Muscle of leg (tissue), 3 donors: ENCODE measurements at regions not wholly inside any gene's neighbourhood (a gene's known extent, or its start where the extent isn't known, plus 50 kb on each side); places are given as distances from the start of the nearest gene placed in this dataset.

Source experiments
- DNase-seq: peaks from one replicate; pipeline ENCODE4 v3.0.0; 2013
- H3K27ac ChIP-seq: one replicate; pipeline ENCODE4 v1.5.1; 2013; ENCODE audit warnings: mild to moderate bottlenecking, low read length, control low read depth
- H3K27me3 ChIP-seq: one replicate; pipeline ENCODE4 v1.6.1; 2013; ENCODE audit warnings: low read length; ENCODE audit not compliant: control insufficient read depth, insufficient read depth
- H3K36me3 ChIP-seq: one replicate; pipeline ENCODE4 v1.6.1; 2013; ENCODE audit warnings: low read length; ENCODE audit not compliant: control insufficient read depth, insufficient read depth
- H3K4me1 ChIP-seq: one replicate; pipeline ENCODE4 v1.6.1; 2013; ENCODE audit warnings: low read length; ENCODE audit not compliant: control insufficient read depth, insufficient read depth
- H3K4me3 ChIP-seq: one replicate; pipeline ENCODE4 v1.5.1; 2013; ENCODE audit warnings: low read length, control low read depth
- H3K9me3 ChIP-seq: replicated peaks from 2 replicates; pipeline ENCODE4 v1.6.1; 2013; ENCODE audit warnings: low read depth, low read length; ENCODE audit not compliant: control insufficient read depth
- WGBS: methylation state at CpG from one replicate; pipeline ENCODE4 v1.1.5; 2013; ENCODE audit warnings: missing lambda C conversion rate; ENCODE audit not compliant: insufficient coverage; 5-methylcytosine and 5-hydroxymethylcytosine counted together

DNA sequence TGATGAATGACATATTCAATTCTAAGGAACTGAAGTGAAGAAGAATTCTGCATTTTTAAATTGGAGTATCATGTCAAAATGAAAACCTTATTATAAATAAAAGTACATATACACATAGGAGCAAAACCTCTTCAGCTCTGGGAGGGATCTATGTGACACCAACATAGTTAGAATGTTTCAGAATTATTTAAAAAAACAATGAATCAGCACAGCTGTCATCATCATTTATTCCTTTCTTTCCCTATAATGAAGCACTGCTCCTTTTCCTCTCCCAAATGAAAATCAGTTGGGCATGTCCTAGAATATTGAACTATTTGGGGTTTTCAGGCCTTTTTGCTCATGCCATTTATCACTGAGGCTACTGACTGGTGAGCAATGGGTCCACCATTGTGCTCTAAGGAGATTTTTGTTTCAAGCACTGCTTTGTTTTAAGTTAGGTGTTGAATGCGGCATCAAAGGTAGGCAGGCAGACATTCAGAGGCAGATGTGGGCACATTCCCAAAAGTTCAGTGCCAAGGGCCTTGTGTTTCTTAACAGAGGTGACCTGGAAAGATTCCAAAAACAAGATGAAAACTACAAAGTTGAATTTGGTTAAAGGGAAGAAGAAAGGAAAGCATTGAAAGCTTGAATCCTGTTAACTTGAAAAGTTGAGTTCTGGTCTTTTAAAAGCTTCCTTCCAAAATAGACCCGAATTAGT, 126.4 kb upstream of the ADAMTSL1 start:
- Histone ChIP-seq H3K27ac (no peak overlapping the region), H3K4me3 (no peak overlapping the region), H3K27me3 (no peaks in the 10 kb centered on the region), H3K36me3 (no peaks in the 10 kb centered on the region), H3K9me3 (no peaks in the 10 kb centered on the region), H3K4me1 (no peaks in the 10 kb centered on the region)
- no peak for DNase-seq
- WGBS: 100% methylated on average over 1 of the region's 2 CpGs

DNA sequence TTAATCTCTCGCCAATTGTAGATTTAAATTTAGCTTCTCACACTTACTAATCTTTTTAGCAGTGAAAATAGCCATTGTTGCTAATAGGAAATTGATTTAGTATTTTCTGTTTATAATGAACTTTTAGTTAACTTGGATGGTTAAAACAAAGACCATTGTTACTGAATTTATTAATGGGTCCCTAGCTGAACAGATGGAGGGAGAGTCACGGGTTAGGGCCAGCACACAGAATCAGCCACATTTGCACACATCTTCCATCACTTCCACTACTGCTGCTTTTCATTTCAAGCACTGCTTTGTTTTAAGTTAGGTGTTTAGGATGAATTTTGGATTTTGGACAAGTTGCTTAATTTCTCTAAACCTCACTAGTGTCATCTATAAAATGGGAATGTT, 125.9 kb upstream of the ADAMTSL1 start:
- DNase-seq: no peak
- Histone ChIP-seq H3K36me3 (no peaks in the 10 kb centered on the region), H3K27ac (no peak overlapping the region), H3K27me3 (no peaks in the 10 kb centered on the region), H3K4me3 (no peak overlapping the region), H3K9me3 (no peaks in the 10 kb centered on the region), H3K4me1 (no peaks in the 10 kb centered on the region)
- no CpG with 5 or more reads among the region's 2 CpGs for WGBS

DNA sequence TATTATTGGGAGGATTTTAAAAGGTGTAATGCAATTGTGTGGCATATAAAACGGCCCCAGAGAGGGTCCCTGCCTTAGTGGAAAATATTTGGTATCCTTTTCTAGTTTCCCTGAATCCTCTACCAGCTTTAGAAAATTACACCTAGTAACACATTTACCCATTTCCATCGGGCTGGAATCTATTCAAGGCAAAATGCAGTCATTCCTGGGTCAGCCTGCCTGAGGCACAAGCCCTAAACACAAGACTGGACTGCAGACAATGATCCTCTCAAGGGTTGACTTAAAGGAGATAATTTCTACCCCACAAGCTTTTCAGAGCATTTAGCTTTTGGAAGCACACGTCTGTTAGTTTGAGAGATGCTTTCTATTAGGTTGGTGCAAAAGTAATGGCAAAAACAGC, 124.4 kb upstream of the ADAMTSL1 start:
- Histone ChIP-seq H3K27me3 (no peaks in the 10 kb centered on the region), H3K9me3 (no peaks in the 10 kb centered on the region), H3K4me1 (no peaks in the 10 kb centered on the region), H3K27ac (no peak overlapping the region), H3K4me3 (no peak overlapping the region), H3K36me3 (no peaks in the 10 kb centered on the region)
- WGBS: 83% methylated on average over 1 of the region's 3 CpGs
- no peak for DNase-seq

DNA sequence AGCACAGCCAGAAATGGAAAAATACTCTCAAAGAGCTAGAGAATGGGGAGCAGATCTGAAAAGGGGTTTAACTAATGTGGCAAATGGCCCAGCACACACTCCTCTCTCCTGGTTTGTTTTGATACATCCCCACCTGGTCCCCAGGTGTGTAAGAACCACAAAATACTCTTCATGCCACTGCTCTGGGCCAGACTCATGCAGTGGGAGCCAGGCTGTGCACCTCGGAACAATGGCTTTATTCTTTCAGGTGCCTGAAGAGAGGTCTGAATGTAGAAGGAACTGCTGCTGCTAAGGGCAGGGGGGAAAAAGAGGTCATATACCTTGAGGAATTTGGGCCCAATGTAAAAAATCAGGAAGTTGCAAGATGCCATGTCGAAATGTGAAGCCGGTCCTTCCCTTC, 123.9 kb upstream of the ADAMTSL1 start:
- Histone ChIP-seq H3K36me3 (no peaks in the 10 kb centered on the region), H3K27ac (no peak overlapping the region)
- 85% methylated on average over 3 of the region's 3 CpGs for WGBS

DNA sequence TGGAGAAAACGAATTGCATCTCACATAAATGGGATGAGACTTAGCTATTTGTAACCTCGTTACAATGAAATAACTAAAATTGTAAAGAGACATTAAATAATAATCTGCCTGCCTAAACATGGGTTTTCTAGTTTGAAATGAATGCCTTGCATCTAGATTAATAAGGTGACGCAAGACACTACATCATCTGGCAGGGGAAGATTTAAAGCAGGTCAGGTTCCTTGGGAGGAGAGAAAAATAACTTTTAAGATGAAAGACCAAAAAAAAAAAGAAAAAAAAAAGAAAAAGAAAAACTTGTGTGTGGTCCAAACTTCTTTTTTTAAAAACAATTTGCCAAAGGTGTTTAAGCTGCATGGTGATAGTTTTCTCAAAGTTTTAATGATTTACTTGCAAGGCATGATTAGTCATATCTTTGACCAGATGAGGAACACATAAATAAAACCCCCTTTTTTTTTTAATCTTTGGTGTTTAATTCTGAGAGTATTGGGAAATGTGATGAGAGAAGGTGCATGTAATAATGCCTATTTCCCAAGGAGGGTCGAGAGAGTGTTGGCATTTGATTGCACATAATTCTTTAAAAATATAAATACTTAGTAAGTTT, 122.9 kb upstream of the ADAMTSL1 start:
- WGBS: 100% methylated on average over 1 of the region's 4 CpGs
- Histone ChIP-seq H3K4me1 (no peaks in the 10 kb centered on the region), H3K36me3 (no peaks in the 10 kb centered on the region), H3K27ac (no peak overlapping the region), H3K4me3 (no peak overlapping the region), H3K27me3 (no peaks in the 10 kb centered on the region), H3K9me3 (no peaks in the 10 kb centered on the region)
- no peak for DNase-seq

More for the DNA sequence above, 123.9 kb upstream of the ADAMTSL1 start:
- no peaks in the 10 kb centered on the region for H3K27me3 ChIP-seq
- no peak for DNase-seq
- H3K9me3 ChIP-seq: no peaks in the 10 kb centered on the region
- no peak overlapping the region for H3K4me3 ChIP-seq
- H3K4me1 ChIP-seq: no peaks in the 10 kb centered on the region

DNA sequence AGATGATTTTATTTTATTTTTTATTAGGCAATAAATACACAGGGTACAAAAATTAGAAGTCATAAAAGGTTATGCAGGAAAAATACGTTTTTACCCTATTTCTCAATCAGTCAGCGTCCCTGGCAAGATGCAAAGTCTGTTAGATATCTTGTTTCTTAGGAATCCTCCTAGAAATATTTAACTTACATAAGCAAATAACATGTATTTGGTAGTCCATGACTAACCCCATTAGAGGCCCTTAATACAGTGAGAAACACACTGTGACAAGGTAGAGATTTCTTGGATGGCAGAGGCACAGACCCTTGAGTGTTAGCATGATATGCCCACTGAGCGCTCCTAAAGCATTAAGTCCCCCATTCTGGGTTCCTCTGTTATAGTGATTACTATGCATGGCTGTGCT, 121.2 kb upstream of the ADAMTSL1 start:
- Histone ChIP-seq H3K4me1 (no peaks in the 10 kb centered on the region), H3K9me3 (no peaks in the 10 kb centered on the region), H3K36me3 (no peaks in the 10 kb centered on the region), H3K27ac (no peak overlapping the region), H3K4me3 (no peak overlapping the region), H3K27me3 (no peaks in the 10 kb centered on the region)
- WGBS: no CpG with 5 or more reads among the region's 3 CpGs
- DNase-seq: no peak

DNA sequence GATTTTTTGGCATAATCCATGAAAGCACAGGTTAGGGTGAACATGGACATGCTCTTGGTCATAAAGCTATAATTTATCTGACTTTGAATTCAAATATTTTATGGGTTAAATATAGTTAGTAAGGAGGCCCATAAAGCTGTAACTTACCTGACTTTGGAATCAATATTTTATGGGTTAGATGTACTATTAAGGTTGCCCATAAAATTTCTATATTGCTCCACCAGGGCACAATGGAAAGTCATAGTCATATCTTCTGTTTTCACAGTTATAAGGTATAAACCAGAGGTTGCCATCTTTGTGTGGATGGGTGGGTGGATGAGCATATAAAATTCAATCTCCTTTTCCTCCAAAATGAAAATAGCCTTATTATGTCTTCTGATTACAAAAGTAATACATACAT, 120.5 kb upstream of the ADAMTSL1 start:
- Histone ChIP-seq H3K36me3 (no peaks in the 10 kb centered on the region), H3K9me3 (no peaks in the 10 kb centered on the region), H3K4me3 (no peak overlapping the region), H3K27ac (no peak overlapping the region), H3K4me1 (no peaks in the 10 kb centered on the region), H3K27me3 (no peaks in the 10 kb centered on the region)
- no peak for DNase-seq

DNA sequence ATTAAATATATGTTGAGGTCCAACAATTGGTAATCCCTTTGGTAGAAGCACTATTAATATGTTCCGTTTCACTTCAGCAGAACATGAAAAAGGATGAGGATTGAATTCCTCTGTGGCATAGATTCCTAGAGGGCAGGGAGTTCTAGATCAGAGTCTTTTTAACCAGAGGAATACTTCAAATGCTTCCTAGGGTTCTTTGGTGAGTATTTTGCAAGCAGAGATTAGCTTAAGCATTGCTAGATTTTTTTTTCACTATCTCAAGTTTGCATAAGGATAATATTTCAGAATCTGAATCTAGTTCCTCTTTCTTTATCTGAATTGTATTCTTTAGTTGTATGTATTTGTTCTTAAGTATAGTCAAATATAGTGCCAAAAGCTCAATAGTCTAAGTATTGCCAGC, 116.6 kb upstream of the ADAMTSL1 start:
- WGBS: no CpG with 5 or more reads among the region's 1 CpG
- Histone ChIP-seq H3K27me3 (no peaks in the 10 kb centered on the region), H3K27ac (no peak overlapping the region), H3K4me1 (no peaks in the 10 kb centered on the region), H3K4me3 (no peak overlapping the region), H3K36me3 (no peaks in the 10 kb centered on the region), H3K9me3 (no peaks in the 10 kb centered on the region)
- DNase-seq: no peak

DNA sequence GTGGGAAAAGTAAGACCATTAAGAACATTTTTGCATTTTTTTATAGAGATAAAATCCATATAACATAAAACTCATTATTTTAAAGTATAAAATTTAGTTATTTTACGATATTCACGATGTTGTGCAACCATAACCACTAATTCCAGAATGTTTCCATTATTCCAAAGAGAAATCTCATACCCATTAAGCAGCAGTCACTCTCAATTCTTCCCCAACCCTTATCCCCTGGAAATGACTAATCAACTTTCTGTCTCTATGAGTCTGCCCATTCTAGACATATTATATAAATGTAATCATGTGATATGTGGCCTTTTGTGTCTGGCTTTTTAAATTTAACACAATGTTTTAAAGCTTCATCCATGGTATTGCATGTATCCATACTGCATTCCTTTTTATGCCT, 115.6 kb upstream of the ADAMTSL1 start:
- no CpG with 5 or more reads among the region's 2 CpGs for WGBS
- no peaks in the 10 kb centered on the region for H3K4me1 ChIP-seq
- H3K27me3 ChIP-seq: no peaks in the 10 kb centered on the region
- H3K4me3 ChIP-seq: no peak overlapping the region
- no peaks in the 10 kb centered on the region for H3K9me3 ChIP-seq
- H3K27ac ChIP-seq: no peak overlapping the region
- DNase-seq: no peak
- no peaks in the 10 kb centered on the region for H3K36me3 ChIP-seq

DNA sequence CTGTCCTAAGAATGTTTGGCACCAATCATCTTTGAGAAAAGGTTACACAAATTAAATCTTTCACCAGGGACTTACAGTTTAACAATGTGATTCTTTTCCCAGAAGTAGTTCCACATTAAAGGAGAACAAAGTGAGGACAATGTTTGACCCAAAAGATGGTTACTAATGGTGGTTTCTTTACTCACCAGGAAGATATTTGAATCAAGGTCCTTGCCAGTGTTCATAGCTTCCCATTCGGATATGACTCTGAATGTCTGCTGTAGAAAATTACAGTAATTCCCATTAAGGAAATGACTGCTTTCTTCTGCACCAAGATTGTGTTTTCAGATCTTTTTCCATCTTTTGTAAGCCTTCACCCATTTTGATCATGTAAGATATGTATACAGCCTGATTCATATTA, 114.6 kb upstream of the ADAMTSL1 start:
- DNase-seq: no peak
- WGBS: no CpG with 5 or more reads among the region's 1 CpG
- H3K27ac ChIP-seq: no peak overlapping the region

DNA sequence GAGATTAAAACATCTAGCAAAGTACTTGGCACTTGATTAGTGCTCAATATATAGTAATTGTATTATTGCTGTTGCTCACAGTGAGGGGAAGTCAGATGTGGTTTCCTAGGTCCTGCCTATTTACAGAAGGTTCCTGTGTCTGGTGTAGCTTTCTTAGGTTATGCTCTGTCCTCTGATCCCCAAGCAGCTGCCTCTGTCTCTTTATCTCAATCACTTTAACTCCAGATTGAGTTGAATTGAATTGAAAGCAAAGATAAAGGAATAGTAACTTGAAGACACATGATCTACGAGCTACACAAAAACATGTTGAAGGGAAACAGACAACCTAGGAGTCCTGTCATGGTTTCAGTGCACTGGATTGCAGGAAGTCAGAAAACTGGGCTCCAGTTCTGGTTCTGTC, 113.9 kb upstream of the ADAMTSL1 start:
- H3K9me3 ChIP-seq: no peaks in the 10 kb centered on the region
- WGBS: no CpG with 5 or more reads among the region's 1 CpG
- H3K4me1 ChIP-seq: no peaks in the 10 kb centered on the region
- no peaks in the 10 kb centered on the region for H3K27me3 ChIP-seq
- no peaks in the 10 kb centered on the region for H3K36me3 ChIP-seq
- H3K4me3 ChIP-seq: no peak overlapping the region
- no peak for DNase-seq
- H3K27ac ChIP-seq: no peak overlapping the region

More for the DNA sequence above, 114.6 kb upstream of the ADAMTSL1 start:
- Histone ChIP-seq H3K4me1 (no peaks in the 10 kb centered on the region), H3K36me3 (no peaks in the 10 kb centered on the region), H3K27me3 (no peaks in the 10 kb centered on the region), H3K4me3 (no peak overlapping the region), H3K9me3 (no peaks in the 10 kb centered on the region)
